Endothelial cell (in vitro differentiated cells): ENCODE measurements at regions not wholly inside any gene's neighbourhood (a gene's known extent, or its start where the extent isn't known, plus 50 kb on each side); places are given as distances from the start of the nearest gene placed in this dataset.

Experiments used
- DNase-seq: peaks from one replicate; pipeline ENCODE4 v3.0.0; 2021; ENCODE audit warnings: low spot score
- H3K27ac Mint-ChIP-seq: one replicate; pipeline ENCODE4 v1.8.0; 2021; ENCODE audit warnings: mixed read lengths, inconsistent platforms; ENCODE audit not compliant: unreplicated experiment
- H3K27me3 Mint-ChIP-seq: one replicate; pipeline ENCODE4 v1.8.0; 2021; ENCODE audit warnings: mild to moderate bottlenecking, moderate library complexity, mixed read lengths, inconsistent platforms; ENCODE audit not compliant: unreplicated experiment
- H3K36me3 Mint-ChIP-seq: one replicate; pipeline ENCODE4 v1.8.0; 2021; ENCODE audit warnings: mild to moderate bottlenecking, low read depth, mixed read lengths, inconsistent platforms; ENCODE audit not compliant: unreplicated experiment
- H3K4me1 Mint-ChIP-seq: one replicate; pipeline ENCODE4 v1.8.0; 2021; ENCODE audit warnings: mild to moderate bottlenecking, mixed read lengths, inconsistent platforms; ENCODE audit not compliant: unreplicated experiment
- H3K4me3 Mint-ChIP-seq: one replicate; pipeline ENCODE4 v1.8.0; 2021; ENCODE audit warnings: mild to moderate bottlenecking, mixed read lengths, inconsistent platforms; ENCODE audit not compliant: unreplicated experiment
- H3K9me3 Mint-ChIP-seq: one replicate; pipeline ENCODE4 v1.8.0; 2021; ENCODE audit warnings: mixed read lengths, inconsistent platforms; ENCODE audit not compliant: unreplicated experiment
- TF ChIP-seq, protein P1 (sequence below): fragments of 200-600 bp; sonication (generic); IDR thresholded peaks from one replicate; pipeline ENCODE4 v1.5.0; 2021; ENCODE audit warnings: antibody characterized with exemption; ENCODE audit not compliant: unreplicated experiment

DNA sequence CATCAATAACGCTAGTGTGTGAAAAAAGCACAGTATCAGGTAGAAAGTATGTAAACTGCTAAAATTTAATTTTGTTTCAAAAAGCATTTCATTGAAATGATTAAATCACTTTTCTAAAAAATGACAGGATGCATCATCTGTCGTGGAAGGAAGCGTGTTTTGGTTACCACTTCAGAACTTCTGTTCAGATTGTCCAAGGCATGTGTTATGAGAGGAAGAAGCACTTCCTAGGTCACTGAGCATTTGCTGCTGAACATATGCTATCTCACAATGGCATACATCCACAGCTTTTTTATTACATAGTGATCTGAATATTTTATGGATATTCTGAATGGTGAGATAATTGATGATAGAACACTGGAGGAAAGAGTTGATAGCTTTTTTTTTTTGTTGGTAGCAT, 737.5 kb downstream of the SATB2 start:
- no peak overlapping the region for H3K27ac Mint-ChIP-seq
- H3K4me1 Mint-ChIP-seq: no peaks in the 10 kb centered on the region
- no peak overlapping the region for H3K4me3 Mint-ChIP-seq
- H3K9me3 Mint-ChIP-seq: no peaks in the 10 kb centered on the region
- H3K36me3 Mint-ChIP-seq: no peaks in the 10 kb centered on the region
- H3K27me3 Mint-ChIP-seq: no peaks in the 10 kb centered on the region
- TF ChIP-seq, protein P1, sequence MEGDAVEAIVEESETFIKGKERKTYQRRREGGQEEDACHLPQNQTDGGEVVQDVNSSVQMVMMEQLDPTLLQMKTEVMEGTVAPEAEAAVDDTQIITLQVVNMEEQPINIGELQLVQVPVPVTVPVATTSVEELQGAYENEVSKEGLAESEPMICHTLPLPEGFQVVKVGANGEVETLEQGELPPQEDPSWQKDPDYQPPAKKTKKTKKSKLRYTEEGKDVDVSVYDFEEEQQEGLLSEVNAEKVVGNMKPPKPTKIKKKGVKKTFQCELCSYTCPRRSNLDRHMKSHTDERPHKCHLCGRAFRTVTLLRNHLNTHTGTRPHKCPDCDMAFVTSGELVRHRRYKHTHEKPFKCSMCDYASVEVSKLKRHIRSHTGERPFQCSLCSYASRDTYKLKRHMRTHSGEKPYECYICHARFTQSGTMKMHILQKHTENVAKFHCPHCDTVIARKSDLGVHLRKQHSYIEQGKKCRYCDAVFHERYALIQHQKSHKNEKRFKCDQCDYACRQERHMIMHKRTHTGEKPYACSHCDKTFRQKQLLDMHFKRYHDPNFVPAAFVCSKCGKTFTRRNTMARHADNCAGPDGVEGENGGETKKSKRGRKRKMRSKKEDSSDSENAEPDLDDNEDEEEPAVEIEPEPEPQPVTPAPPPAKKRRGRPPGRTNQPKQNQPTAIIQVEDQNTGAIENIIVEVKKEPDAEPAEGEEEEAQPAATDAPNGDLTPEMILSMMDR: no peak
- no peak for DNase-seq

DNA sequence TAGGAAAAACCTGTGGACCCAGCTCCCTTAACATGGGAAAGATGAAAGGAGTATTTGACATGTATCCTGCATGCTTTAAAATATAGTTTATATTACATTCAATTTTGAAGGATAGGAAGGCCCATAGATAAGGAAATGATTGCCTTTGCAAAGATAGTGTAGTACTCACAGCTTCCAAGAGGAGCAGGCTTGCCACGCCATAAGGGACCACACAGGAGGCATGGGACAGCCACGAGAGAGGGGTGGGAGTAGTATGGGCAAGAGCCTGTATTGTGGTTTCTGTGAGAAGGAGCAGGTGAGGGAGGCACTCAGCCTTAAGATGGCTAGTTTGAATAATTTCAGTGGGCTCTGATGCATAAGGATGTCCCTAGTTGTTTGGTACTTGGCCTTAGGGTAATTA, 740.3 kb downstream of the SATB2 start:
- Mint-ChIP-seq H3K9me3 (no peaks in the 10 kb centered on the region), H3K27ac (no peak overlapping the region)

DNA sequence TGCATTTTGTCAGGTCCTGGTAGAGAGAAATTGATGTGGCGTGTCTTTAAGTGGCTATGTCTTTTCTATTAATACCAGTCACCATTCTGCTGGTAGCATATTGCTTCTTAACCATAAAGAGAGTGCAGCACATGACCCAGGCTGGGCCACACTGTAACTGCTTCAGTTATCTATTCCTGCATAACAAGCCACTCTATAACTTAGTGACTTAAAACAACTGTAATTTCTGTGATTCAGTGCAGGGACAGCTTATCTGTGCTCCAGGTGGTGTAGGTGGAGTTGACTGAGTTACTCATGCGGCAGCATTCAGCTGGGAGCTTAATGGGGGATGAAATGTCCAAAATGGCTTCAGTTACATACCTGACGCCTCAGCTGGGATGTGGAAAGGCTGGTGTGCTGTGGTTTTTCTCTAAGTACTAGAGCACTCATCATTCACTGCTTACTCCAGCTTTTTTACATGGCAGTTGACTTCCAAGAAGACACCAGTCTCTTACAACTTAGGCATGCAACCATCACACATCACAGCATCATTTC, 742.4 kb downstream of the SATB2 start:
- no peak overlapping the region for H3K27ac Mint-ChIP-seq
- TF ChIP-seq, protein P1: no peak
- DNase-seq: no peak
- no peak overlapping the region for H3K4me3 Mint-ChIP-seq
- H3K36me3 Mint-ChIP-seq: no peaks in the 10 kb centered on the region
- H3K9me3 Mint-ChIP-seq: no peaks in the 10 kb centered on the region
- no peaks in the 10 kb centered on the region for H3K27me3 Mint-ChIP-seq
- H3K4me1 Mint-ChIP-seq: no peaks in the 10 kb centered on the region

More for the DNA sequence above, 740.3 kb downstream of the SATB2 start:
- Mint-ChIP-seq H3K4me1 (no peaks in the 10 kb centered on the region), H3K27me3 (no peaks in the 10 kb centered on the region), H3K36me3 (no peaks in the 10 kb centered on the region), H3K4me3 (no peak overlapping the region)
- no peak for DNase-seq
- TF ChIP-seq, protein P1: no peak

DNA sequence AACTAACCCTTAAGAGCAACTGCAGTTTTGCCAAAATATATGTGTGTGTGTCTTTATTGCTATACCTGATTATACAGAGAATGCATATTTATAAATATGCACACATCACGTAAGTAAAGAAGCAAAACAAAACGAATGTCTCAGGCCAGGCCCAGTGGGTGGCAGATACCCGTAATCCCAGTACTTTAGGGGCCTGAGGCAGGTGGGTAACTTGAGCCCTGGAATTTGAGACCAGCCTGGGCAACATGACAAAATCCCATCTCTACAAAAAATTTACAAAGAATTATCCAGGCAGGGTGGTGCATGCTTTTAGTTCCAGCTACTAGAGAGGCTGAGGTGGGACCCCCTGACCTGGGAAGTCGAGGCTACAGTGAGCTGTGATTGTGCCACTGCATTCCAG, 745.3 kb downstream of the SATB2 start:
- no peaks in the 10 kb centered on the region for H3K9me3 Mint-ChIP-seq

DNA sequence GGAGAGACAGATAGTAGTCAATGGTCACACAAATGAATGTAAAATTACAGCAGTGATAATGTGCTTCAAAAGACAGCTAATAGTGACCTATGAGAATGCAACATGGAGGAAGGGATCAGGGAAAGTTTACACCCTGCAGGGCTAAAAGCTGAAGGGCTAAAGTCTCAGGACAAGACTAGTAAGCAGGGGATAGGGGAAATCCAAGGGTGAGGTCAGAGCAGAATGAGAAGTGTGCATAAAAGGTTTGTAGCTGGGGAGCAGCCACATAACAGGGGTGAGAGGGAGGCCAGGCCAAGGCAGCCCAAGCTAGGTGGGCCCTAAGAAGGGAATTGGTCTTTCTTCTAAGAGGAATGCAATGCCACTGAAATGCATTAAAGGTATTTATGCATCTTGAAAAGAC, 746.3 kb downstream of the SATB2 start:
- Mint-ChIP-seq H3K36me3 (no peaks in the 10 kb centered on the region), H3K4me1 (no peaks in the 10 kb centered on the region), H3K27ac (no peak overlapping the region), H3K4me3 (no peak overlapping the region), H3K9me3 (no peaks in the 10 kb centered on the region), H3K27me3 (no peaks in the 10 kb centered on the region)
- DNase-seq: no peak
- TF ChIP-seq, protein P1: no peak

More for the DNA sequence above, 745.3 kb downstream of the SATB2 start:
- H3K4me1 Mint-ChIP-seq: no peaks in the 10 kb centered on the region
- H3K4me3 Mint-ChIP-seq: no peak overlapping the region
- H3K36me3 Mint-ChIP-seq: no peaks in the 10 kb centered on the region
- TF ChIP-seq, protein P1: no peak
- H3K27me3 Mint-ChIP-seq: no peaks in the 10 kb centered on the region
- H3K27ac Mint-ChIP-seq: no peak overlapping the region
- DNase-seq: no peak
